NCI-H2107 treated with DMSO at 0.1 percent for 48 hours (cell line): ENCODE measurements at regions not wholly inside any gene's neighbourhood (a gene's known extent, or its start where the extent isn't known, plus 50 kb on each side); places are given as distances from the start of the nearest gene placed in this dataset.
"Not testable (repeated sequence)": the region's sequence is repeated elsewhere in the genome, so short reads cannot be mapped to it uniquely, and the experiment has no call there.

Experiments
- DNase-seq: peaks from one replicate; lab custom pipeline; 2025; ENCODE audit not compliant: unreplicated experiment; lab: John Stamatoyannopoulos, UW

- DNase-seq, result no peak
Observed at GRCh38 chr2:226540204-226540994, 259.2 kb downstream of the IRS1 start.

DNA sequence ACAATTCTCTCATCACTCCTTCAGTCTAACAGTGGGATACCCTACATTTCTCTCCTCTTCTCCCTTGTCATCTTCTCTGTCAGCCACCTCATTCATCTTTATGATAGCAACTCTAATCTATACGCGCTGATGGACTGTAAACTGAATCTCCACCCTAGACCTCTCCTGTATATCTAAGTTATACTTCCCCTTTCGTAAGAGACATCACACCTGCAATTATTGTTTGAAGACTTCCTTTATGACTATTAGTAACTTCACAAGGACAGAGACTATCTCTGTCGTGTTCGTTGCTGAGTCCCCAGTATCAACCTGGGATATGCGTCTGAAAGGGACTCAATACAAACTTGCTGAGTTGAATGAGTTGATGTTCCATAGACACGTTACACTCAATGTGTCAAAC is 263.2 kb downstream of the IRS1 start:
- no peak for DNase-seq

GRCh38 chr2:226532976-226533375 is 266.6 kb downstream of the IRS1 start:
- not testable (repeated sequence) for DNase-seq

GRCh38 chr2:226531061-226531810 is 268.4 kb downstream of the IRS1 start:
- DNase-seq, result no peak

DNA sequence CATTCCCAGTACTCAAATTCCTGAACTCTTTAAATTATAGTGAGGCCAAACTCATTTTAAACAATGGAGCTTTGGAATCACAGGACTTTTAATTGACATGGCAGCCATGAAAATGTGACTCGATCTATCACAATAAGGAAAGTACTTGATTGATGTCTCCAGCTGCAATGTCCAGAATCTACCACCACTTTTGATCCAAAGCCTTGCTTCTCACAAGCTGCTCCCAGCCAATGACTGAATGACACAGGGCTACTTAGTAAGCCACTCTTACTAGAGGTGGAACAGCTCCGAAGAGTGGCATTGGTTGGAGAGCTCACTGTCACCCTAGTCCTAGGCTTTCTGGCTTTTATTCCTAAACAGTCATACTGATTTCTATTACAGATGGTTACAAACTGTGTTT is 270.1 kb downstream of the IRS1 start:
- DNase-seq, result no peak

- no peak for DNase-seq
Observed at GRCh38 chr2:226526716-226527115, 272.9 kb downstream of the IRS1 start.

- no peak for DNase-seq
Observed at GRCh38 chr2:226524381-226524843, 275.2 kb downstream of the IRS1 start.

- DNase-seq, result no peak
Observed at GRCh38 chr2:226520723-226521122, 278.9 kb downstream of the IRS1 start.

DNA sequence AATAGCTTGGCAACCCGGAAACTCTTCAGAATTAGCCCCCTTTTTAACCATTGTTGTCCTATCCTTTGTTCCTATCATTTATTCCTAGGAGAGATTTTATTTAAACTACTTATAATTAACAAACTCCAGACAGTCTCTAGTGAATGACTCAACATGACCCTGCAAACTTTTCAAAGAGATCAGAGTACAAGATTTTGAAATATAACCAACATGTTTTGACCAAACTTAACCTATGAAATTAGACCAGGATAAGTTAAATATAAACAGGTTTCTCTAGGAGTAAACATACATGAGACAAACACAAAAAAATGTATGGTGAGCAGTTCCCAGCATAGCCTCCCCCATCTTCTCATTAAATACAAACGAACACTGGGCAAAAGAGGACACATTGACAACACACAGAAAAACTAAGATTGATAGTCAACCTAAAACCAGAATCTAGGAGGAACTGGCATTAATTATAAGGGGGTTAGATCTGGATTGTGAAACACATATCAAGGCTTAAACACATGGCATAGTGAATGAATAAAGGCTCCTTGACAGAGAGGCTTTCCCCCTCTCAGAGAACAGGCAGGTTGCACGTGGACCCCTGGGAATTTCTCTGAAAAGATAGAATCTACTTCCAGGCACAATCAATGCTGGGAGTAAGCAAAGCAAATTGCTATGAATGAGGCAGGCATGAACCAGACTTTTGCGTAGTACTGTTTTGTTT is 284.1 kb downstream of the IRS1 start:
- DNase-seq, result no peak

DNA sequence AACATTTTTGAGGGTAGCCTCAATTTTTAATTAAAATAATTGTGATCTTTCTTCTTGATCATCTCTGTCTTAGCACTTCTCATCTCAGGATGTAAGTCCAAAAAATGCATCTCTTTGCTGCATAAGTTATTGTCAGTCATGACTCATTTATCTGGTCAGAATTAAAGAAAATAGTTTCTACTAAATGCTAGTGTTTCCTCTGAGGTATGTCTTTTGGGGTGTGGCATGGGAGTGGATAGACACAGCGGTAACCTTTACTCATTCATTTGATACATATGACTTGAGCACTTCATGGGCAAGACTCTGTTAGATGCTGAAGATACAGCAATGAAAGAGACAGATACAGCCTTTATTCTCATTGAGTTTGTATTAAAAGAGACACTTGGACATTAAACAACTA is 284.7 kb downstream of the IRS1 start:
- no peak for DNase-seq

GRCh38 chr2:226511311-226511710 is 288.3 kb downstream of the IRS1 start:
- no peak for DNase-seq

GRCh38 chr2:226508683-226509082 is 290.9 kb downstream of the IRS1 start:
- no peak for DNase-seq

GRCh38 chr2:226508005-226508404 is 291.6 kb downstream of the IRS1 start:
- no peak for DNase-seq

- DNase-seq, result no peak
Observed at GRCh38 chr2:226497146-226497909, 302.3 kb downstream of the IRS1 start.

DNA sequence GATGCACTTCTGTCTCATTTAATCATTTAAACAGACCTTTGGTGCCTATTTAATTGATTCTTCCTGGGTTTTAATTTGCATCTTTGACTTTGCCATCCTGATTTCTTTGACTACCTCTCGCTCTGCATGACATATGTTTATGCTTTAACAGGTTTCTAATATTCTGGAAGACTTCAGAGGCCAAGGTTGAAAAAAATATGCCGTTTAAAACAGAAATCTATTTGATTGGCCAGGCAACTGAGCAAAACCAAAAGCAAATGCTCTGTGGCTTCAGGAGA is 303.4 kb downstream of the IRS1 start:
- DNase-seq, result no peak

- DNase-seq, result no peak
Observed at GRCh38 chr2:226495466-226496272, 304.0 kb downstream of the IRS1 start.

DNA sequence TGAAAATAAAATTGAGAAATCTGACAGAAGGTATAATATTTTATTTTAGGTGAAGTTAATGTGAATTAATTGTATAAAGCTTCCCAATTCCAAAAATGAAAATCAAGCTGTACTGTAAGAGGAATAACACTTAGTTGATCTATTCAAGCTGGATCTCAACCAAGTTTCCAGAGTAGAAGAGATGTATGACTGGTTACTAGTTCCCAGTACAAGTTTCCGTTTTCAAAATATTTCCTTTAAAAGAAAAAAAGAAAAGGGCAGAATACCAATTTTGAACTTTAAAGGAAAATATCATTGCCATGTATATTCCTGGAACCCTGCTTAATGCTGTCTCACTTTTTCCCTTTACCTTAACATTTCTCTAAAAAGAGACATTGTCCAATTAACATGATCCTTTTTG is 308.5 kb downstream of the IRS1 start:
- DNase-seq, result no peak

DNA sequence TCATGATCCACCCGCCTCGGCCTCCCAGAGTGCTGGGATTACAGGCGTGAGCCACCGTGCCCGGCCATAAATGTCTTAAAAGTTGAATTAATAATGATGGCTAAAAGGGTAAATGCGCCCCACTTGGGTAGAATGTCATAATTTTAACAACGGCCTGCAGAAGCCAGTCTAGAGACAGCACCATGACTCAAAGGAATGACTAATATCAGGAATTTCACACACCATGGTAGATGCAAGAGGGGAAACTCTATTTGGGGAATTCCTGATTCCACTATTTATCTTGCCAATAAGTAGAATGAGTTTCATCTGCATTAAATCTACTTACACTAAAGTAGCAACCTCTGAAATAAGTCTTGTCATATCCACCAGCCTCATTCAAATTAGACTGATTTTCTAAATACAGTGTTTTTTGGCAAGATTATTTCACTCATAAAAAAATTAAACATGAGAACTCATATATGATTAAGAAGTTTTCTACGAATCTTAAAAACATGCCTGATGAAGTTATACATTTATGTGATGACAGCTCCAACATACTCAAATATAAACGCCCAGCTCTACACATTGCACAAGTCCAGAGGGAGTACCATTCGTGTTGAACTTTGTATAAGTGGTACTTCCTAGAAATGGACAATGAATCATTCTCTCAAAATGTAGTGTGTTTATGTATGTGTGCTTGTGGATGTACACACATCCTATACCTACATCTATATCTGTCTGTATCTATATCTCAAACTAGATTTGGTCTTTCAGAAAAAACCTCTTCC is 309.7 kb downstream of the IRS1 start:
- no peak for DNase-seq

GRCh38 chr2:226488034-226488433 is 311.6 kb downstream of the IRS1 start:
- no peak for DNase-seq

- no peak for DNase-seq
Observed at GRCh38 chr2:226487573-226487972, 312.0 kb downstream of the IRS1 start.
